ENCODE measurements at regions not wholly inside any gene's neighbourhood (a gene's known extent, or its start where the extent isn't known, plus 50 kb on each side); places are given as distances from the start of the nearest gene placed in this dataset.

DNA sequence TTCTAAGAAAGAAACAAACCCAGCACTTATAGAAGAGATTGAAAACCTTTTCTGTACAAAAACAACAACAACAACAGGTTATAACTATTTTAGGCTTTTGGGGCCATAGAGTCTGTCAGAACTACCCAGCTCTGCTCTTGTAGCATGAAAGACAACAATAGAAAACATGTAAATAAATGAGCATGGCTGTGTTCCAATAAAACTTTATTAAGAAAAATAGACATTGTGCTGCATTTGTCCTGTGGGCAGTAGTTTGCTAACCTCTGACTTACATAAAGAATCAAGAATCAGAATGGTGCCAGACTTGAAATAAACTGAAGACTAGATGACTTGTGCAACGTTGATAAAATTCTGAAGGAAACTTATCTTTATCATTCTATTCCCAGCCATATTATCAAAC lies 617.5 kb downstream of the DIAPH3 start:
- DNase-seq (ENCODE audit: low spot score): no peak

DNA sequence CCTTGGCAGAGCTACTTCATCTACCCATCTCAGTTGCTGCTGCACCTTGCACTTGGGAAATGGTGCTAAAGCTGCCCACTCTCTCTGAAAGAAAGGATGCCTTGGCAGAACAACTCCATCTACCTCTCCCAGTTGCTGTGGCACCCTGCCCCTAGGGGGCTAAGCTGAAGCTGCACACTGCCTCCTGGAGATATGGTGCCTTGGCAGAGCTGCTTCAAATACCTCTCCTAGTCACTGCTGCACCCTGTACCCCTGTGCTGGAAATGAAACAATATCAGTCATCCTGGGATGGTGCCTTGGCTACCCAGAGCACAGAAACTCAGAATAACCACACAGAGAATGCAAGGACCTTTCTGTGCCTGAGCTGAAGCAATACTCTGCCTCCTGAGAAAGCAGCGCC lies 615.8 kb downstream of the DIAPH3 start:
- DNase-seq (ENCODE audit: low spot score): no peak

- DNase-seq (ENCODE audit: low spot score): no peak
These were observed 600.8 kb downstream of the DIAPH3 start for GRCh38 chr13:59562924-59563323.

- no peak for DNase-seq (ENCODE audit: low spot score)
These were observed 597.2 kb downstream of the DIAPH3 start for GRCh38 chr13:59566561-59566960.

GRCh38 chr13:59568306-59568705 lies 595.4 kb downstream of the DIAPH3 start:
- DNase-seq (ENCODE audit: low spot score): no peak

DNA sequence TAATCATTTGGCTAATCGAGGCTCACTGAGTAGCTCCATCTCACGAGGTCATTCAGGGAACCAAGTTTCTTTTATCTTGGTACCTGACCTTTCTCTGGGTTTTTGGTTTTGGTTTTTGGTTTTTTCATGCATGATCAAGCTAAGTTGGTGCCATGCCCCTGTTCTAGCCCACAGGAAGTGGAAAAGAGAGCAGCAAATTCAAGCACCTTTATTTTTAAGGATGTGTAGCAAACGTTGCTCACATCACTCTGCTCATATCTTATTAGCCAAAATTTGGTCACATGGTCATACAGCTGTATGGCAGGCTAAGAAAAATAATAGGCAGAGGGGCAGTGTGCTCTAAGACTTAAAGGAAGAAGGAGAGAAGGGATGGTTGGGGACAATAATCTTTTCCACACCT lies 593.5 kb downstream of the DIAPH3 start:
- no peak for DNase-seq (ENCODE audit: low spot score)

- DNase-seq (ENCODE audit: low spot score): no peak
These were observed 579.6 kb downstream of the DIAPH3 start for GRCh38 chr13:59584101-59584500.

DNA sequence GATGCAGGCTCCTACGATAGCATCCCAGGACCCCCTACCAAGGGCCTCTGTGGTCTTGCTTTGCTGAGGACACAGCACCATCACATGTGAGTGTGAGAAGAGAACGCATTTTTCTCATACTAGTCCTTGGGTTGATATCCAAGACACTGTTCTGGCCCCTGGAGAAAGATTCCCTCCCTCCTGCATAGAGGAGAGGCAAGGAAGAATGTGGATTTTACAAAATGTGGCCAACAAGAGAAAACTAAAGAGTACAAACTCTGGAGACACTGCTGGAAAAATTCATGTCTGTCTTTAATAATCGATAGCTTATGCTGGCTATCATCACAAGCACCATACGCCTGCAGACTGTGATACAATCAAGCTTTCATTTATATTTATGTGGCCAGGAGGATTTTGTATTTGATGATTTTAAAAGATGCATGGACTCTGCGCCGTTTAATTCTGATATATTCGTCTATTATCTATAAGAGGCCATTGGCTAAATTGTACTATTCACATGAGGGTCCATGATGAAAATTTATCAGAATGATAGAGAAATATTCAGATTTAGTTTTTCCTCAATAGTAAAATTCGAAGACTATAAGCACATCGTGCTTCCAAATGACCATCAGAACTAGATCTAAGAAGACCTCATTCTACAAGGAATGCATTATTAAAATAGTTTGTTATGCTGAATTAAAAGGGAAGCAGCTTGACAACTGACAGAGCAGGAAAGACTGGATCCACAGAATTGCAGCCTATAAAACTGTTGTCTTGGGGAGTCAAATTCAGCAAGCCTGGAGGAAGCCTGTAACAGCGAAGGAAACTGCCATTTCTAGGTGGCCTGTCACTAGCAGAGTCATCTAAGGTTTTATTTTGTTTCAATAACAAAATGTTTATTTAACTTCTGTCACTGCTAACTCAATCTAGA lies 578.7 kb downstream of the DIAPH3 start:
- DNase-seq (ENCODE audit: low spot score): no peak

DNA sequence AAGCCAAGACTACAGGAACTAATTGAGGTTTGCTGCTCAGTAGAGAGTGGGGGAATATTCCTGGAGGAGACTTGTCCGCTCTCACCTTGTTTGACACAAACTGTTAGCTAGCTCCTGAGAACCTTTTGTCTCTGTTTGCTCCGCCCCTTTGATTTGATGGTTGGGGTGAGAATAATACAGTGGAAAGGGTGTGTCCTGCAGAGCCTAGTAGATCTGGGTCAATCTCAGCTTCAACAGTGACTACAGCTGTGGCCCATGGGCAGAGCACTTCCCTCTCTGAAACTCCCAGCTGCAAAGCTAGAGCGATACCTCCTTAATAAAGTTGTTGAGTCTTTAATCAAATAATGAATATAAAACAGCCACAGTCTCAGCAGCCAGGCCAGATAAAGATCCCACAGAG lies 576.7 kb downstream of the DIAPH3 start:
- no peak for DNase-seq (ENCODE audit: low spot score)

GRCh38 chr13:59587971-59588716 lies 575.6 kb downstream of the DIAPH3 start:
- DNase-seq (ENCODE audit: low spot score): no peak

DNA sequence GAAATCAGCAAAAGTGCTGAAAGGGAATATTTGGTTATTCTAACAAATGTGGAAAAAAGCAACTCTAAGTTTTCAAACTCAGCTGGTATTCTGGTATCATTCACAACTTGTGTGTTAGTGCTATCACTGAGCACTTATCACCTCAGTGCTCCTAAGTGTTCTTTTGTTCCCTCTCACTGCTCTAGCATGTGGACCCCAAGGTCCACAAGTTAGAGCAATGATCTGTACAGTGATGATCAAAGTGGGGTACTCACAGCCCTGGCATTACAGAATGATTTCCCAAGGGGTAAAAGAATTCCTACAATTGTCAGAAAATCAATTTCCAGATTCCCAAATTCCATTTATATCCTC lies 575.0 kb downstream of the DIAPH3 start:
- DNase-seq (ENCODE audit: low spot score): no peak

DNA sequence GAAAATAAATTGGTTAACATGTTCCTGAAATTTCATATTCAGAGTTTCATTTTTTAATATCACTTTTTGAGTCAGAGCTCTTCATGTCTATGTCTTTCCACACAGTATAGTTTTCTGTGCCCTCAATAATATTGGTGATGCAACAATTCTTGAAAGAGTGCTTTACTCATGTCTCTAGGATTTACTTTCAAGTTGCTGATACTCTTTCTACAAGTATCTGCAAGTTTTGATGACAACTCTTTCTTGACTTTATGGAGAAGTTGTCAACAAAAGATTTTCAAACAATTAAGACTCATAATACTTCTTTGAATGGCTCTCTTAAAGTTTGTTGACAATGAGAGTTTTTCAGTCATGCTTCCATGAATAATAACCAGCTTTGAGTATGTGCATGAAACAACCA lies 561.7 kb downstream of the DIAPH3 start:
- no peak for DNase-seq (ENCODE audit: low spot score)

- DNase-seq (ENCODE audit: low spot score): no peak
These were observed 560.1 kb downstream of the DIAPH3 start for GRCh38 chr13:59603646-59604045.

DNA sequence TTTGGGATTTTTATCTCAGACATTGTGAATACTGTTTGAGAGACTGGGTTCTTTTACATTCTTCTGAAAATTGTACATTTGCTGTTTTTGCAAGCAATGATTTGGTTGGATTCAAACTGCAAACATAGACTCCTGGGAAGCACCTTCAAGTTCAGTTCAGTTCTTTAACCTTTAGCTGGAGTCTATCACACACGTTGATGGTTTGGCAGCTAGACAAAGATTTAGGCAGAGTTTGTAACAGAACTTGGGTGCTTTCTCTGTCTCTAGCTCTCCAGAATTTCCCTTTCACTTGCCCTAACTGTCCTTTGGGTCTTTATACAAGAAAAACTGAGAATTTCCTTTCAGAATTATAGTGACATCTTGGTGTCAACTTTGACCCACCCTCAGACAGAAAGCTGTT lies 556.6 kb downstream of the DIAPH3 start:
- no peak for DNase-seq (ENCODE audit: low spot score)

DNA sequence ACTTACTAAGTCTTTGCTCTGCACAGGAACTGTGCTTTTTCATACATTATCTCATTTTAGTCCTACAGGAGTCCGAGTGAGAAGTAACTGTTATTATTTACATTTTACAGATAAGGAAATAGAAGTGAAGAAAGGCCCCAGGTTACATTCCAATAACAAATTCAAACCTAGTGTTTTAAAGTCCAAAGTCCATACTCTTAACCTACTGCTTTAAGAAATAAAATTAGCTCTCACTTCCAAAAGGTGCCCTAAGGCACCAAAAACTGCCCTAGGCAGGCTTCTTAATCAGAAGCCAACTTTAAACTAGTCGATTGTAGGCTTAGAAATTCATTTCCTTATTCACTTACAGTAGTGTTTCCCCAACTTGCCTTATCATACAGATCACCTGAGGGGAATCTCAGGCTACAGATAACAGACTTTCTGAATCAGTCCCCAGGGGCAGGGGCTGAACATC lies 555.9 kb downstream of the DIAPH3 start:
- no peak for DNase-seq (ENCODE audit: low spot score)

DNA sequence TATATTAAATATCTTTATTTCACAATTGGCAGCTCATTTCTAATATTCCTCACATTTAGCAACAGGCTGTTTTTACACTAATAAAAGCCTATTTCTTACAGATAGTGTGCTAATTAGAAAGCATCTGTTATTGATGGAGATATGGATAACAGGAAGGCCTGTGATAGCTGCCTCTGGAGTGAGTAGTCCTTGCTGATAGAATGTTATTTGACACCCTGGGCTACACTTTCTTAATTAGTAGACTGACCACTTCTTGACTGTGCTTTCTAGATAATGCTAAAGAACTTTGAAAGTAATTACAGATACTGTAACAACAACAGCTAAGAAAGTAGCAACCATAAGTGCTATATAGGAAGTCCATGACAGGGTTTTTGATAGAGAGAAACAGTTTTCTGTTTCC lies 554.3 kb downstream of the DIAPH3 start:
- no peak for DNase-seq (ENCODE audit: low spot score)
